Activated T-cell treated with anti-CD3 and anti-CD28 coated beads for 24 hours (primary cell): ENCODE measurements at regions not wholly inside any gene's neighbourhood (a gene's known extent, or its start where the extent isn't known, plus 50 kb on each side); places are given as distances from the start of the nearest gene placed in this dataset.
"Not testable (repeated sequence)": the region's sequence is repeated elsewhere in the genome, so short reads cannot be mapped to it uniquely, and the experiment has no call there.

Experiments used
- DNase-seq: peaks from one replicate; pipeline ENCODE4 v3.0.0-alpha.2; 2020; ENCODE audit warnings: low read depth

DNA sequence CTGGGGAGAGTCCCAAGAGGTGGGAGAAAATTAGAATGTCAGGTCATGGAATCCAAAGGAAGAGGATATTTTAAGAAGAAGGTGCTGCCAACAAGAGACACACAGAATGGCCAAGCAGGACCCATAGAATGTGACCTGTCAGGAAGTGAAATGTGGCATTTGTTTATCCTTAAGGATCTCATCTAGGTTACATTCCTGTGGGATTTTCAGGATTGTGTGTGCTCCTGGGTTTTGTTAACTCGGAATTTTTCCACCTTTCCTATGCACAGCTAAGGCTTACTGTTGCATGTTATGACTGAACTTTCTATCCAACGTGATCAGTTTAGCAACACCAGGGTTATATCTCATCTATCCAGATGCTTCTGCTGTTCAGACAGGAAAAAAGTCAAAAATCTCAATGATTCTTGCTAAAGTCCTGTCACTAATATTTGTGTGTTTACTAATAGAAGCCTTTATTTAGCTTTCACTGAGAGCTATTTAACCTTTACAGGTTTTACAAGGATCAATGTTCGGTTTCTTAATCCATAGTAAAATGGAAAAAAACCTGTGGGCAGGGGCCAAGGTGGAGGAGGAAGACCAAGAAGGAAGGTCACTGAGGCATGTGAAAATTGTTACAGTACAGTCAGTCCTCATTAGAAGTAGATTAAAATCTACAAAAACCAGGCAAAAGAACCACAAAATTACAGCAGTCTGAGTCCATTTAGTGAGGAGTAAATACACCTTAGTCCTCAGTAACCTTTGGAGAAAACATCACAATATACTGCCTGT is 437.8 kb upstream of the NPVF start:
- DNase-seq, result no peak

DNA sequence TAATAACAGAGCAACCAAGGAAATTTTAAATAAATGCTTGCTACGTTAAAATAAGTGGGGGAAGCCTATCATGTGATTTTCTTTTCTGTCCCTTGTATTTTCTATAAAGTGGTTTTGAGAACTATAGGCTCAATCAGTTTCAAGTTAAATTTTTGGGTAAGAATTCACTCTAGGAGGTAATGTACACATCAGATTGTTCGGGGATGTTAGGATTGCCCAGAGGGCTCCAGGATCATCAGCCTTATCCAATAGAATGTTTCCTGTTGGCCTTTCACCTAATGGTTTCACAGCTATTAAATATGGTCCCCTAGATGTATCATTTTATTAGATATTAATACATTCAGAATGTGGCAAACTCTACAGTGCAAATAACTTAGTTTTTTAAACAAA is 438.4 kb upstream of the NPVF start:
- DNase-seq, result no peak

DNA sequence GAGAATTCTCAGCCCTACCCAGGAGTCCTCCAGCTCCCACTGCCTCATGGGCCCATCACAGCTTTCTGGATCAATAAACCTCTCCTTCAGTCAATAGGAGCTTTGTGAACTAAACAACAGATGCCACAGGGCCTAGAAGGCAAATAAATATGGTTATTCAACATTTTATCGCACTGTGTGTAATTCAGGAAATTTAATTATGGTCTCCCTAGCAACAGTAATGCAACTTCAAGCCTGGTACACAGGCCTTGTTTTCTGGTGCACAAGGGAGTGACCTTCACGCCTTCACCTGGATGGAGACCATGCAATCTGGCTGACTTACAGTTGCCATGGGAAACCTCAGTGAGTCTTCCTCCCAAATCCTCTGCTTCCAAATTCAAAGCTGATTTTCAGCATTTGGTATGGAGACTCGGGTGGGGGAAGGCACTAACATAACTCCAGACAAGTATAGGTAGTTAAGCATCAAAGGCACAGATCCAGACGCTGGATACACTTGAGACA is 441.0 kb upstream of the NPVF start:
- DNase-seq, result no peak

DNA sequence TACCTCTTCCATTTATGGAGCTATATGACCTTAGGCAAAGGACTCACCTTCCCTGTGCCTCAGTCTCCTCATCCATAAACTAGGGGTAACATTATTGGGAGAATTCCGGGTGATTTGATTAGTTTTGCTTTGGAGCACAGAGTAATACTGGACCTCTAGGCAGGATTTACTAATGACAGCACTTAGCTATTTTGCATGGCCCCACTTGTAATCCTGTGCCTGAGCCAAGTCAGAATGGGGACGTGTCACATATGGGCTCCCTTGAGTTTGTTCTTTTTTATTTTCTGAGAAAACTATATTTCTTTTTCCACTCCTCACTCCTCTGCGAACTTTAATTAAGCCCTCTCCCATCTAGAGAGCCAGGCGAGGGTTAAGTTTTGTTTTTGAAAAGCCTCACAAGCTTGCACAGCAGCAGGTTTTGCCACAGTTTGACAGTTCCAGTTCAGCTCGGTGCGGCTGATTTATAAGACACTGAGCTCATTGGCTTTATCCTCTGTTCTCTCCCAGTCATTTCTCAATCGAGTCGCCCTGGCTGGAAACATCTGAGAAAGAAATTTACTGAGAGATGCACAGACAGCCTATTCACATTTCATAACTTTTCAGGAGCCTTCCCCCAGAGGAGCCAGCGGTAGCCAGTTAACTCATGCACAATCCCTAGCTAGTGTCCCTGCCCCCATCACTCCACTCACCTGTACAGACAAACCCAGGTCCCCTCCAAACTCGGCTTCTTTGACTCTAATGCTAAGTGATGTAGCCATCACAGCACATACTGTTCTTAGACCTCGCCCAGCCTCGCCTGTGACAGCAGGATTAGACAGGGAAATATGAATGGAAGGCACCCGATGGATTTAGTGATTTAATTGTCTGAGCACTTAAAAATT is 441.9 kb upstream of the NPVF start:
- DNase-seq, result no peak

DNA sequence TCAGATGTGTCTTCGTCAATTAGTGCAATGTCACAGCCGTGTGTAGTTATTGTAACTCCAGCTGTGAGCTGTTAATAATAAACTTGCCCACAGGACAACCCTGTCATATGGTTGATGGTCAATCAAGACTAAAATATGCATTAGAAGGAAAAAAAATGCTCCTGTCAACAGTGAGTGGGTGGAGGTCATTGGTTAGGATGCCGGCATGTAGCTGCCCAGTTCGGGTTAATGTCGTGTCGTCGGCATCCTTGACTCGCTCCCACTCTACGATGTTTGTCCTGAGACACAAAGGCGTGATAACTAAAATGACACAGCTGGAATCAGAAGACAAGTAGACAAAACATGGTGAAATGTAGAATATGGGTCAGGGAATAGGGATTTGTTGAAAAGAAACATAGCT is 442.8 kb upstream of the NPVF start:
- DNase-seq, result no peak

DNA sequence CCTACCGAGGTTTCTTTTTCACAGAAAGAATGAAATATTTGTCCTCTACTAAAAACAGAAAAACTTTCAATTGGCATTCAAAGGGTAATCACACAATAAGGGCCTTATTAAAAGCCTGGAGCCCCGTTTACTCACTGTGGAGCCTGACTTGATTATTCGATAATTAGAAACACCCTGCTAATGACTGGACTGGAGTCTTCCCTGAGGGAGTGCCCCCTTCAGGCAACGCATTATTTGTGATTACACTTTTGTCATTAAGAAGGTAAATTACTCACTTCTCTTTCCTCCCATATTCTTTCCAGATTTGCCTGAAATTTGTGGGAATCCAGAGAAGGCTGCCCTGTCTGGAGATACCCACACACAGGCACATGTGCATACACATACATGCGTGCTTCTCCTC is 444.2 kb upstream of the NPVF start:
- DNase-seq, result no peak

DNA sequence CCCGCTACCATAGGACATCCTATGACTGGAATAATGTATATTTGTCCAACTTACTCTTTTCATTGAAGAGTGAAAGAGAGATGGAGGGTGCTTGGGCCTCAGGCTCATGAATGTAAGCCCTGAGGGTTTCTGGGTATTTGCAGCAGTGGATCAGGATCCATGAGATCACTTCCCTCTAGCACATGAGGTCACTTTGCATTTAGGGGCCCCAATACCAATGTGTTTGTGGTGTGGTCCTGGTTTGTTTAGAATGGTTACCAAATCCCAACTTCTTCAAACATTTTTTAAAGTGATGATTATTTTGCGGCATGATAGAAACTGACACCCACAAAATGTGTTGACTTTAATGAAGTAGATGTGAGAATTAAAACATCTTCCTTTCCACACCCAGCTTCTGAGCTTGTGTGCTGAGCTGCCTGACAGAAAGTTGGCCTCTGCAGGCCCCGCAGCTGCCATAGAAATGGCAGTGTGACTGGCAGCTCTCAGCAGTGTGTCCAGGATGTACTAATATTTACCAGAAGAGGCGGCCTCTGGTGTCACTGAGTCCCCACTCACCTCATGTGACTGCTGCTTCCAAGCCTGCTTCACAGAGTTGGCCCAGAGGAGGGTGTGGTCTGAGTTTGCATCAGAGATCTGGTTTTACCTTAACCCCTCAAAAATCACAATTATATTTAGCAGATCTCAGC is 447.6 kb upstream of the NPVF start:
- no peak for DNase-seq

DNA sequence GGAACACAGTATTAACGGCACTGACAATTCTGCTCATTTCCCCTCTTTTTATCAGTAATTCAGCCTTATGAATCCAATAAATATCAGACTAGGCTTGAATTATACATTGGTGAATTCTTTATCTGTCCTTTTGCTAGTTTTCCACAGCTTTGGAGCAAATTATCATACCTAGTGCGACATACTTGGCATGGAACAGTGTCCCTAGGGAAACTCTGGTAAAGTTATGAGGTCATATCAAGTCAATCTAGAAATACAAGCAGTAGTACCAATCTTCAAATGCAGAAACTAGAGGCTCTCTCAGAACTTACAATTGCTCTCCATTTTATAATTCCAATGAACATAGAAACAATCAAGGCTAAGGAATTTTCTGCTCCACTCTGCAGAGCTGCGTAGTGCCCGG is 449.3 kb upstream of the NPVF start:
- no peak for DNase-seq

DNA sequence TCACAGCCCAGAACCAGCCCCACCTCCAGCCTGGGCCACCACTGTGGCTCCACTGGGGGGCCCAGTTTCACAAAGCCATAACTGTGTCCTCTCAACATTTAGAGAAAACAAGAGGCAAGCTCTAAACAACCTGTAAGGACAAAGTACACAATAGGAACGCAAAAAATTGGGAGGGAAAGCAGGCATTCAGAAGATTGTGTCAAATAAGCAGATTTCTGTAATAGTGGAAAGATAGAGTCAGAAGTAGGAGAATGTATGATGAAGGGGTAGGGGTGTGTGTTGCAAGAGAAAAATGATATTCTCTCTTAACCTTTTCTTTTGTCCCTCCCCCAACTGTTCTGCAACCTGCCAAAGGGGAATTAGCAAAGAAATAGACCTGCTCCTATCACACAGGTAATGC is 449.9 kb upstream of the NPVF start:
- DNase-seq, result no peak

DNA sequence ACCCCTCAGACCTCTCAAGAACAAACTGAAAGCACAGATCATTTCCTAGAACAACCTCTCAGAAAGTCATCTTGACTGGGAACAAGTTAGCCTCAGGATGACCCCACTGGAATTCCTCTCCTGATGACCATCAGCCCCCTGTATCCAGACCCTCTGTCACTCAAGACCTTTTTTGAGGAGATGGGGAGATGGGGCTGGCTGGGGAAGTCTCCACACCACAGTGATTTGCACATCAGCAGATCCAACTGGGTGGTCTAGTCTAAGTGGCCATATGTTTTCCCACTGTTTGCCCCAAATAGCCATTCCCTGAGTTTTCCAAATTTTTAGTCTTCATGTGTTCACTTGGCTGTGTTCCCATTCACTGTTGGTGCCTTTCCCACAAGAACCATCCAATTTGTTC is 452.4 kb upstream of the NPVF start:
- no peak for DNase-seq

DNA sequence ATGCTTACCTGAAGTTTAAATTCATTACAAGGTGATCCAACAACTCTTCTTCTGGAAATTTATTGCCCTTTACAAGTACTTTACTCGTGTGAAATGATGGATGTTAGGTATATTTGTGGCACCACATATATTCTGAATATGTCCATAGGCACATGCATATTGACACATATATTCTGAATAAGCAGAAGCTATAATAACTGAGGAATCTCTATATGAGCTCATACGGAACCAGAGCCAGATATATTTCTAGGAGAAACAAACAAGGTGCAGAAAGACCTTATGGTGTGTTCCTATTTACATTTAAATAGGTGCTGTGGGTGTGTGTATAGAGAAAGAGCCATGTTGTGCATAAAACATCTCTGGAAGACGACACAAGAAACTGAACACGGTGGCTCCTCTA is 456.1 kb upstream of the NPVF start:
- DNase-seq, result no peak

DNA sequence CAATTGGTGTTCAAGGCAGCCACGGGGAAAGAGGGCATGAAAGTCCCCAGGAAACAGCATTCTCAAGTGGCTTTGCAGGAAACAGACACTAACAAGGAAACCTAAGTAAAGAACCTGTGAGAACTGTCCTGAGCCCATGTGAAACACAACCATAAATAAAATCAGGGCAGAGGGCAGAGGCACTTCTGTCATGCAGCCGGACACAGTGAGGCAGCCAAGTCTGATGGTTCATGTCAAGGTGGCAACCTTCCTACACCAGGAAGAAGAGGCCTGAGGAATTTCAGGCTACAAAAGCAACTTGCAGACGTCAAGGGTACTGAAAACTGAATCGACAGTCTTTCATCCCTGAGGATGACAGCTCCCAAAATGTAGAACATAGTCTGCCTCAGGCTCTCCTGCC is 458.2 kb upstream of the NPVF start:
- DNase-seq, result no peak

DNA sequence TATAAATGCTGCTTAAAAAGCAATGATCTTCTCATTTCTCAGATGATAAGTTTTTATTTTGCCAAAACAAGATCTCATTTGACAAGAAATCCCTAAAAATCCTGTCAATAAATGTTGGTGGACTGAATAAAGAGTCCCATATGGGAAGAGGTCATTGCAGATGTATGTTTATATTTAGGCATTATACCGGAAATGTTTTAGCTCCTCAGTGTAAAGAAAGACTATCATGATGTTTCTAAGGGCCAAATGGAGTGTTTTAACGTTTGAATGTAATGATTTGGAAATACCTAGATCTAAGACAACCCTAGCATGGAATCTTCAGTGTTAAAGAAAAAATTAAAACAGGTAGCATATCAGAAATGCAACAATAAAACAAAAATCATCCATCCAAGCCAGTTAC is 457.8 kb upstream of the NFE2L3 start:
- no peak for DNase-seq

DNA sequence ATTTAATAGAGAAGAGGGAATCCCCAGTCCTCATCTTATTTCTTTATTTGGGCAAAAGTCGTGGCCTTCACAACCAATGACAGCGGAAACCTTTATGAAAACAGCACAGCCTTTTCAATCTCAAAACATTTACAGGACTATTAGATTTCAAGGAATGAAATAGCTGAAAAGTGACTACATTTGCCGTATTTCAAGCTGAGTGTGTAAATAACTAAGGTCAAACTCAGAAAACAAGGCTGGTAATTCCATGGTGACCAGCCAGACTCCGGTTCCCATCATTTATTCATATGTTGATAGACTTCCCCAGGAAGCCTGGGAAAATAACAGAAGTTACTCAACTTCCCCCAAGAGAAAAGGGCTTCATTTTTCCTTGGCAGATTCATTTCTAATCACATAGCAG is 457.3 kb upstream of the NFE2L3 start:
- DNase-seq, result no peak

DNA sequence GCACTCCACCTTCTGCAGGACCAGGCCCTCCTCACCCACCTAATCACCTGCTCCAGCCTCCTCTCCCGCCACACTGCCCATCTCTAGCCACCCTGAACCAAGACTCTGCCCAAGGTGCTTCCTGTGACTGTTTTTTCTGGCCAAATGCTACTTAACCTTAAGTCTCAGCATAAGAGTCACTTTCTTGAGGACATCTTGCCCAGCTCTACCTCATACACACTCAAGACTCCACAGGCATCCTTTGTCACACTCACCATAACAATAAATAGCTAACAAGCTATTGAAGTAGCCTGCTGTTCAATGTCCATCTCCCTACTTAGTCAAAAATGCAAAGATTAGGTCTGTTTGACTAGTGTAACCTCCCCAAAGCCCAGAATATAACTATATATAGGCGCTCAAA is 455.4 kb upstream of the NFE2L3 start:
- no peak for DNase-seq

DNA sequence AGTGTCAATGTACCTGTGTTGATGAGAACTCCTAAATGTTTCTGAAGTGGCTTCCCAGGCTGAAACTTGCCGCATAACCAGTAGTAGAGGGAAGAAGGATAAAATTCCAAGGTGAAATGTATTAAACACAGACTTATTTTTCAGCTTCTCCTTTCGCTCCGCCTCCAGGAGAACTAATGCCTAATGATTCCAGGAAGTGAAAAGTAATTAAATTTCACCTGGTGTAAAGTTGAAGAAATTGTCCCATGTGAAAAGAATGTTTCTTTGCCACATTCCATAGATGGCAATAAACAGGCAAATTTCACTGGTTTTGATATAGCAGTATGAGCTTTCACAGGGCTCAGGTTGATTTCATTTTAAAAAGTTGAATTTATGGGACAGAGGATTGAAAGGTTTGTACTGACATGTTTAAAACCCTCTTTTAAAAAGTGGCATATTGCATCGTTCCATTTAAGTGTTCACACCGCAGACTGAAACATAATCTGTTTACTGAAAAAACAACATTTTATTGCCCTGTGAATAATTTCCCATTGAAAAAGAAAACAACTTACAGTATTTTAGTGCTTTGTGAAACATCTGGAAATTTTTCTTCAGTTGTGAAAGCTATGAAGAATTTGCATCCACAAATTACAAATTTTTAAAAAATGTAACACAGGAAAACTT is 453.4 kb upstream of the NFE2L3 start:
- no peak for DNase-seq

DNA sequence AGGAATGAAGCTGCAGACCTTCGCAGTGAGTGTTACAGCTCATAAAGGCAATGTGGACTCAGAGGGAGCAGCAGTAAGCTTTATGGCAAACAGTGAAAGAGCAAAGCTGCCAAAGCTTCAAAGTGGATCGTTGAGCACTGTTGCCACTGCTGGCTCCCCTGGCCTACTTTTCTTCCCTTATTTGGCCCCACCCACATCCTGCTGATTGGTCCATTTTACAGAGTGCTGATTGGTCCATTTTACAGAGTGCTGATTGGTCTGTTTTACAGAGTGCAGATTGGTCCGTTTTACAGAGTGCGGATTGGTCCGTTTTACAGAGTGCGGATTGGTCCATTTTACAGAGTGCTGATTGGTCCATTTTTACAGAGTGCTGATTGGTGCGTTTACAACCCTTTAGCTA is 451.9 kb upstream of the NFE2L3 start:
- not testable (repeated sequence) for DNase-seq

DNA sequence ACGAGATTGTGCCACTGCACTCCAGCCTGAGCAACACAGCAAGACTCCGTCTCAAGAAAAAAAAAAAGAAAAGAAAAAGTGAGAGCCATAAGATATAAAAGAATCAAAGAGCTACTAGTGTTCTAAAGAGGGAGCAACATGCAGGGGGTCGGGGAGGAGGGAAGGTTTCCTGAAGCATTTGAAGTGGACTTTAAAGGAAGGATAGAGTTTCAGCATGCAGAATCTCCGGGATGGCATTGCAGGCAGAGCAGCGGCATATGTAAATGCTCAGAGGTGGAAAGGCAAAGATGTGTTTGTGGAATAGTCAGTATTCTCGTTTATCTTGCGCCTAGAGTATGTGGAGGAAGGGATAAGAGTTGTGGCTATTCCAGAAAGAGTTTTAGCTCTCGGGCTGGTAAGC is 447.6 kb upstream of the NFE2L3 start:
- DNase-seq, result no peak

DNA sequence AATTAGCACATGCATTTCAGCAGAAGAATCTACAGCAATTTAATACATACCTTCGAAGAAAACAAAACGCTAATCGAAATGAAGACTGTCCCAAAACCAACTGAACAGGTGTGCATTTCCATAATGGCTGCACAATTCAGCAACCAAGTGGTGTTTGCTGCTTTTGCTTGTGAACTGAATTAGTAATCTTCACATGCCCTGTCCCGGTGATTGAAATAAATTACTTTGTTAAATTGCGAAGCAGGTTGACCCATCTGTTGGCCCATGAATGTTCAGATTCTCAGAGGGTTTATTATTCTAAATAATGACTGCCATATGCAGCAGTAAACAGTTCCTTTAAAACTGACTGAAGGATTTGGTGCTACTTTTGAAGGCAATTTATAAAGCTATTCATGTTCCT is 445.2 kb upstream of the NFE2L3 start:
- DNase-seq, result no peak

DNA sequence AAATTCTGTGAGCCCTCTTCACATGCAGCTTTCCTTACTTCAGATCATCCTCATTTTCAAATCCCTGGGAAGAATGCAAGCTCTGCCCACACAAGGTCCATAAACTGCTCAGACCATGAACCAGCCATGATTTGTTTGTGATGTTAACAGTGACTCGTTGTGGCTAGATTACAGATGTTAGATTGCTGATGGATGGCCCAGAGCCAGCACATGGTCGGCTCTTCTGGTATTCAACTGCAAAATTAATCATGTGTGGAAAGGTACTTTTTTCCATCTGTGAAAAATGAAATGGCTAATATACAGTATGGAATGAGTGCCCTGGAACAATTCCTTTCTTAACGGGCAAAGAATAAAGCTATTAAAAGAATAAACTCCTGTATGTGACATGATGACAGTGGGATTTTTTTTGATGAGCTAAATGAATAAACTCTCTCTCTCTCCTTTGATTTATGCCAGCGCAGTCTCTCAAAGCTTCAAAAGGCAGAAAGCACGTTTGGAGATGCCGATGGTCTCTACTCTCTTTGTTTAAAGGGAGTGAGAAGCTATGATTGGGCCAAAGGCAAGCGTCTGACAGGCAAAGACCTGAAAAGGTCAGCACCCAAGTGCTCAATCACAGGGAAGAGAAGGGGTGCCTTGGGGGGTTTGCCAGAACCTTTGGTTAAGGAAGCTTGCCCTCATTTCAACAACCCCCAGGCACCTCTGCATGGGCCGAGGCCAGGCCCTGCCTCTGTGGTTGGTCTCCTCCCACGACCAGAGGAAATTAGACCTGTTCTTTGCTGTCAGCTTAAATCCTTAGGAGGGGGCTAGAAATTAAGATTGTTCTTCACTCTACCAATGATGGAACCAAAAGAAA is 444.0 kb upstream of the NFE2L3 start:
- no peak for DNase-seq

DNA sequence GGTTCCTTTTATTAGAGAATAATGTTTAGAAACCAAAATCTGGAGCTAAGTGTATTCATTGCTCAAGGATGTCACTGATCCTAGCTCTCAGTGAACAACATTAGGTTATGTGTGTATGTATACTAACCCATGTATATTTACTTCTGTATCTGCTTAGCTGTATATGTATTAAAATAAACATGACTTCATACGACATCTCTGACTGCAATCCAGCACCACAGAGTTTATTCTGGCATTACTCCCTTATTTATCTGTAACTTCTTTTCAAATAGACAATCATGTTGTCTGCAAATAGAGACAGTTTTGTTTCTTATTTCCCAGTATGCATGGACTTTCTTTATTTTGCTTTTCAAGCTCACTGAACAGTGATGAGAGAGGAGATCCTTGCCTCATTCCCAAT is 441.0 kb upstream of the NFE2L3 start:
- DNase-seq, result no peak
